ENCODE measurements at regions not wholly inside any gene's neighbourhood (a gene's known extent, or its start where the extent isn't known, plus 50 kb on each side); places are given as distances from the start of the nearest gene placed in this dataset.

DNA sequence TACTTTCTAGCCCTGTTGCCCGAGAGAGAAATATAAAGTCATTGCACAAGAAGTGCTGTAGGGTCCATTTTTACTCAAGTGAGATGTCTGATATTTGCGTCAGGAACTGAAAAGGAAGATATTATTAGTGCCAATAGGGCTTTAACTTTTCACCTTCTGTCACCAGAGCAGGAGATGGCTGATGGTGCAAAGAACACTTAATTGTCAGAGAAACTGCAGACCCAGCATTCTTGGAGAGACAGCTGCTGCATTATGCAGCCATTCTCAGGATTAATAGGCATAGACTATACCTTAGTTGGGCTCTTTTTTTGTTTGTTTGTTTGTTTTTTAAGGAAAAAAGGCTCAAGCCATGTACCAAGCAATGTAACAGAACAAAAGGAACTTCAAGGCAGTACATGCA lies 179.4 kb downstream of the RPS12 start:
- no peak overlapping the region for H3K4me3 ChIP-seq
- no peaks in the 10 kb centered on the region for H3K27me3 ChIP-seq (ENCODE audit: low read depth)
- TF ChIP-seq, protein P1, sequence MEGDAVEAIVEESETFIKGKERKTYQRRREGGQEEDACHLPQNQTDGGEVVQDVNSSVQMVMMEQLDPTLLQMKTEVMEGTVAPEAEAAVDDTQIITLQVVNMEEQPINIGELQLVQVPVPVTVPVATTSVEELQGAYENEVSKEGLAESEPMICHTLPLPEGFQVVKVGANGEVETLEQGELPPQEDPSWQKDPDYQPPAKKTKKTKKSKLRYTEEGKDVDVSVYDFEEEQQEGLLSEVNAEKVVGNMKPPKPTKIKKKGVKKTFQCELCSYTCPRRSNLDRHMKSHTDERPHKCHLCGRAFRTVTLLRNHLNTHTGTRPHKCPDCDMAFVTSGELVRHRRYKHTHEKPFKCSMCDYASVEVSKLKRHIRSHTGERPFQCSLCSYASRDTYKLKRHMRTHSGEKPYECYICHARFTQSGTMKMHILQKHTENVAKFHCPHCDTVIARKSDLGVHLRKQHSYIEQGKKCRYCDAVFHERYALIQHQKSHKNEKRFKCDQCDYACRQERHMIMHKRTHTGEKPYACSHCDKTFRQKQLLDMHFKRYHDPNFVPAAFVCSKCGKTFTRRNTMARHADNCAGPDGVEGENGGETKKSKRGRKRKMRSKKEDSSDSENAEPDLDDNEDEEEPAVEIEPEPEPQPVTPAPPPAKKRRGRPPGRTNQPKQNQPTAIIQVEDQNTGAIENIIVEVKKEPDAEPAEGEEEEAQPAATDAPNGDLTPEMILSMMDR (IDR thresholded peaks at IDR 0.05), result no peak
- no peak overlapping the region for H3K27ac ChIP-seq
- DNase-seq, result no peak
- no peak for ATAC-seq
- H3K36me3 ChIP-seq, result no peaks in the 10 kb centered on the region
- no peaks in the 10 kb centered on the region for H3K4me1 ChIP-seq
- no peaks in the 10 kb centered on the region for H3K9me3 ChIP-seq
- intact Hi-C loops (cut with DNase I), result no loop called here

DNA sequence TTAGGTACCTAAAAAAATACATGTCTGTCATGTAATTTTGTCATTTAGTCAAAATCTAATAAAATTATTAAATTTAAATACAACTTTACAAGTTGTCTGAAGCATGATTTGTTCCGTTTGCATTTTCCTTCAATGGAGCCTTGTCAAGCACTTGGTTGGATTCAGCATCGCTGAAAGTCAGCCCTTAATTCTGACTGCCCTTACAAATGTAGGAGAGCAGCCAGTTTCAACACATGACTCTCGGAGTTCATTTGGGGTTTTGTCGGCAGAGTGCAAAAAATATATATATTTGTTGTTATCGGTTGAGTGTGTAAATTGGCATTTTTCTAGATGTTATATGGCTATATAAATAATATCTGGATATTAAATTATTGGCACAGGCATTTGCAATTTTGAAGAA lies 180.6 kb downstream of the RPS12 start:
- Histone ChIP-seq H3K9me3 (no peaks in the 10 kb centered on the region), H3K4me1 (no peaks in the 10 kb centered on the region), H3K36me3 (no peaks in the 10 kb centered on the region), H3K27ac (no peak overlapping the region), H3K4me3 (no peak overlapping the region), H3K27me3 (ENCODE audit: low read depth) (no peaks in the 10 kb centered on the region)
- intact Hi-C loops (cut with DNase I), result no loop called here
- DNase-seq (no peak), ATAC-seq (no peak)
- TF ChIP-seq, protein P1 (IDR thresholded peaks at IDR 0.05), result no peak

DNA sequence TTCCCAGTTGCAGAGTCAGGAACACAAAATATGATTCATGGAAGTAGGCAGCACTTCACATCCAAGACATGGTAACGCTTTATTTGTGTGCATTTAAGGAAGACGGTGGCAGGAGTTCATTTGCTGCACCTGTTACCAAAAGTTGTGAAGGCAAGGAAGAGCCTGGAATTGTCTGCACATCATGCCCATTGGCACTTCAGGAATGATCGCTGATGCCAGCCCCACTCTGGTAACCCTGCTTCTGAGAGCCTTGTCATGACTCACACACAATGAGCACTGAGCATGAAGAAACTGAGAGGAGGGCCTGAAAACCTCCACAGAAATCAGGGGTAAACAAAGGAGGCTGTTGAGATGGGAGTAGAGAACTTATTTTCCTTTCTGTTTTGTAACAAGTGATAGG lies 181.1 kb downstream of the RPS12 start:
- Histone ChIP-seq H3K9me3 (no peaks in the 10 kb centered on the region), H3K27ac (no peak overlapping the region), H3K27me3 (ENCODE audit: low read depth) (no peaks in the 10 kb centered on the region), H3K4me1 (no peaks in the 10 kb centered on the region), H3K36me3 (no peaks in the 10 kb centered on the region), H3K4me3 (no peak overlapping the region)
- TF ChIP-seq, protein P1 (IDR thresholded peaks at IDR 0.05), result no peak
- intact Hi-C loops (cut with DNase I), result no loop called here
- ATAC-seq (no peak), DNase-seq (no peak)

DNA sequence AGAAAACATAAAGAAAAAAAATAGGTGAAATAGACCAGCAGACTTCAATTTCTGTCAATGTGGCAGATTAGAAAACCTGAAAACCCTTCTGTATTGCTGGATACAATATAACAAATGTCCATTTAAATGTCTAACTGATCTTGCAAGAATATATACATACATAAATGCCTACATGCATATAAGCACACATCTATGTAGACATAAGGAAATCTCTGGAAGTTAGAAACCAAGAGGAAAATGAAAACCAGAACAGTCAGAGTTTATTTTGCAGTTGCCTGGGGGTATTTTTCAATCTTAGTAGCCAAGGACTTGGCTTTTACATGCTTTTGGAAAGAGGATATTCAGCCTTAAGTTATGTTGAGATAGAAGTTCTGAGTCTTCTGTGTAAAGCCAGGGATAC lies 184.0 kb downstream of the RPS12 start:
- Histone ChIP-seq H3K27ac (no peak overlapping the region), H3K4me1 (no peaks in the 10 kb centered on the region), H3K36me3 (no peaks in the 10 kb centered on the region), H3K27me3 (ENCODE audit: low read depth) (no peaks in the 10 kb centered on the region), H3K4me3 (no peak overlapping the region), H3K9me3 (no peaks in the 10 kb centered on the region)
- TF ChIP-seq, protein P1 (IDR thresholded peaks at IDR 0.05), result no peak
- DNase-seq, result no peak
- intact Hi-C loops (cut with DNase I), result no loop called here
- no peak for ATAC-seq

DNA sequence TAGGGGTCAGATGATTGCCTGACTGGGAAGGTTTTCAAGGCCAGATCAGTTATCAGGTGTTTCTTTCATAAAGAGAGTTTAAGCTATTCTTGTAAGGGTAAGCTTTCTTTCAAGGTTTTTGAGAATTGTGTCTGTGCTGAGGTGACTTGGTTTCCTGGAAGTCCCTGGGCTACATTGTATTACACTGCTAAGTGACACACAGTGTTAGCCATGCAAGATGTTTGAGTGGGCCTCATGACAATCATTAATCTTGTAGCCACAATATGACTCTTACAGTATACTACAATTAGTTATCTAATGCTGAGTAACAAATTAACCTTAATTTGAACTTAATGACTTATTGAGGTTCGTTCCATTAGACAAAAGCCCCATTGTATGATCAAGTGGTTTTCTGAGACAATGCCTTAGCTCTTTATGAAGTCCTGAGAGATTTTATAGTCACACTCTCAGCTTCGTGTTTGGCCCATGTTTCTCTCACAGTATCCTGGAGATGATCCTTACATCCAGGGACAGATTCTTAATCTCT lies 186.7 kb downstream of the RPS12 start:
- ATAC-seq, result no peak
- H3K4me1 ChIP-seq, result no peaks in the 10 kb centered on the region

More for the DNA sequence above, 186.7 kb downstream of the RPS12 start:
- no peak overlapping the region for H3K27ac ChIP-seq
- no peaks in the 10 kb centered on the region for H3K36me3 ChIP-seq
- DNase-seq, result no peak
- no peaks in the 10 kb centered on the region for H3K27me3 ChIP-seq (ENCODE audit: low read depth)
- no peak overlapping the region for H3K4me3 ChIP-seq
- no peaks in the 10 kb centered on the region for H3K9me3 ChIP-seq
- TF ChIP-seq, protein P1 (IDR thresholded peaks at IDR 0.05), result no peak
- intact Hi-C loops (cut with DNase I), result no loop called here

Measured in lower lobe of right lung (tissue), 2 donors.